NCI-H446 (cell line): ENCODE measurements at regions not wholly inside any gene's neighbourhood (a gene's known extent, or its start where the extent isn't known, plus 50 kb on each side); places are given as distances from the start of the nearest gene placed in this dataset.
"Not testable (repeated sequence)": the region's sequence is repeated elsewhere in the genome, so short reads cannot be mapped to it uniquely, and the experiment has no call there.

Experiments
- DNase-seq, 2 experiments: peaks; one replicate each; lab custom pipeline; 2025; lab: John Stamatoyannopoulos, UW

DNA sequence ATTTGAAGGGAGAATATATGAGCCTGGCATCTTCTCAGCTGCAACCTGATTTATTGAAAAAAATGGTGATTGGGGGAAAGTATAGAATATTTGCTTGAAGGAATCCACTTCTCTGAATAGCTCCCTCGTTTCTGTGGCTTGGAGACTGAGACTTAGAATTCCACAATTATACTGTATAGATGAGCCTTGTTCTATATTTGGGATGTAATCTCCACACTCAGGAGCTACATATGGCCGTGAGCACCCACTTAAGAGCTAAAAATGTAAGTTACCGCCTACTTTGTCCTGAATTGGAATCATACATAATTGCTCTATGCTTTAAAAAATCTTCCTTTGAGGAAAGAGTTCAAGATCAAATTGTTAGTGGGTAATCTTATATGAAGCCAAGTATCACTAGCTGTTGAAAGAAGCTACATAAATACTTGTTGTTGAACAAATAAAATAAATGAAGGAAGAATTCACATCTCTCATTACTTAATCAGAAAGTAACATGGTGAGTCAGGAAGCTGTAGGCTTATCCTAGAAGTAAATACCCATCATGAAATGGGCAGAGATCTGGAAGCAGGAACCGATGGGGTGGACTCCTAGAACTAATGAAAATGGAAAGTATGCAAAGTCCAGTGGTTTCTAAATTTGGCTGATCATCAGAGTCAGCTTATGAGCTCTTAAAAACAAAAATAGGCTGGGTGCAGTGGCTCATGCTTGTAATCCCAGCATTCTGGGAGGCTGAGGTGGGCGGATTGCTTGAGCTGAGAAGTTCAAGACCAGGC is 254.3 kb downstream of the SOX4 start:
- no peak for DNase-seq

GRCh38 chr6:21850691-21851090 is 257.1 kb downstream of the SOX4 start:
- no peak for DNase-seq

DNA sequence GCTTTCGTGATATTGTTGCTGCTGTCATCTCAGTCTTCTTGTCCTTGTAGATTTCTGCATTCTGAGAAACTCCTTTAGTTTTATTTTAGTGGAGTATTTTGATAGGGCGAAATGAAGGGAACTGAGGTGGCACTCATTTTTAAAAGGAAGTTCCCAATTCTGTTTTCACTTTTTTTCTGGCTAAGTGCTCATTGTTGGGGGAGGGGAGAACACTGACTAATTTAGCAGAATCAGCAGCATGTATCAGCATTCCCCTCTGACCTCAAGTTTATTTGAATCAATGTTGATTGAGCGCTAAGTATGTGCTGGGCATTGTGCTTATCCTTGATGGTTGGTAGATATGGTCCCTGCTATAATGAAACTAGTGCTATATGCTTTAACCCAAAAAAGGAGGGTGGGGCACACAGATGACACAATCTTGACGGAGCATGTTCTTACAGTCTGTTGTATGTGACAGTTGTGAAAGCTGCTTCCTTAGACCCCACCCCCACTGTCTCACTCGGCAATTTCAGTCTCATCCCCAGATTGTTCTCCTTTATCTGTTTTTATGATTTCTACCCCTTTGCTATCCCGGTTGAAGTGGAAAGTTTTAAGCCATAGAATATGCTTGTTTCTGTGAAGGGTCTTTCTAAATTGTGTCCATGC is 262.4 kb downstream of the SOX4 start:
- no peak for DNase-seq

GRCh38 chr6:21856456-21856825 is 262.9 kb downstream of the SOX4 start:
- no peak for DNase-seq

DNA sequence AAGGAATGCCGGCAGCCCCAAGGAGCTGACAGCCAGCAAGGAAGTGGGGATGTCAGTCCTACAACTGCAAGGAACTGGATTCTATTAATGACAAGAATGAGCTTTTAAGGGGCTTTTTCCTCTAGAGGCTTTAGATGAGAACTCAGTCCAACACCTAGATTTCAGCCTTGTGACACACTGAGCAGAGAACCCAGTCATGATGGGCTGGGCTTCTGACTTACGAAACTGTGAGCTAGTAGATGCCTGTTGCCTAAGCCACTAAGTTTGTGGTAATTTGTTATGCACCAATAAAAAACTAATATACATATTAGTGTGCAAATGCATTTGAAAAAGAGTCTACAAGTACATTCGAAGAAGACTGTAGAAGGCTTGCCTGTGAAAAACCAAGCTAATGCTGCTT is 263.3 kb downstream of the SOX4 start:
- no peak for DNase-seq

DNA sequence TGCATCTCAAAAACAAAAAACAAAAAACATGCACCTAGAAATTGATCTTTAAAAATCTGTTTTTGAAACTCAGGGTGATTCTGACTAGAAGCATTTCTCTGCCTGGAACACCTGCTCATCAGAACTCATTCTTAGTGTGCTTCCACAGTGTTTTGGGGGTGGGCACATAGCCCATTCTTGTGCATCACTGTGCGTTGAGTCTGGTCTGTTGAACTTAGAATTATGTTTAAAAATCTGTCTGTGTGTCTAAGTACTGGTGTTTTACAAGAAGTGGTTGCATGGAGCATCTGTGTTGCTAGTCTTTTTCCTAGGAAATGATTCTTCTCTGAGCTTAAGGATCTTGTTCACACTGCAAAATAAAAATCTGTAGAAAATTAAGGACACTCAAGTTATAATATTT is 264.5 kb downstream of the SOX4 start:
- no peak for DNase-seq

DNA sequence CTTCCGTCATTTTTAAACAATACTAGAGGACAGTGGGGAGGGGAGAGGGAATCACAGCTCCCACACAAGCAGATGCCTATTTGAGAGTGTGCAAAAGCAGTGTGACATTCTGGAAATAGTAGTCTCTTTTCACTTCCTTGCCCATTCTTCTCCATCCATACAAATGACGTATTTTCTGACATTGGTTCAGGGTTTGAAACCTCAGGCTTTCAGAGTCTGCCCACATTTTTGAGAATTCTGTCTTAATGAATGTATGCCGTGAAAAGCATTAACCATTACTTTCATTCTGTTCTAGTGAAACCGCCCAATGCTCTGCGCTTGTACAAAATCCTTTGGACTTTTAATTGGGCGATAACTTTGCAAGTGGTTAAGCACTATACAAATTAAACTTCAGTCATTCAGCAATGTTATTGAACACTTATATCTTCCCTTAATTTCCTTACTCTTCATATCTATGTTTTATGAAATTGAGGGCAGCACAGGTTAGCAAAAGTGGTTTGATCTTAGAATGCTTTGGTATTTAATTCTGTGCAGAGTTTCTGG is 265.7 kb downstream of the SOX4 start:
- DNase-seq, result no peak

DNA sequence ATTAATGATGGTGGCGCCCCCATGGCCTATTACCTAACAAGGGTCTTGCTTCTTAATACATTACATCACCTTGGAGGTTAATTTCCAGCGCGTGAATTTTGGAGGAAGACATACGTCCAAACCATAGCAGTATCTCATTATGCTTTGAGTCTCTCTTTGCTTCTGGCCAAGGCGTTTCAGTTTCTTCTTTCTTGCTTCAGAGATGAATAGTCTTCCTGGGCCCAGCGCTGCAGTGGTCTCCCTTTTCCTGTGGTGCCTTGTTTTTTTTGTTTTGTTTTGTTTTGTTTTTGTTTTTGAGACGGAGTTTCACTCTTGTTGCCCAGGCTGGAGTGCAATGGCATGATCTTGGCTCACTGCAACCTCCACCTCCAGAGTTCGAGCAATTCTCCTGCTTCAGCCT is 268.4 kb downstream of the SOX4 start:
- no peak for DNase-seq

GRCh38 chr6:21864206-21864605 is 270.7 kb downstream of the SOX4 start:
- no peak for DNase-seq

- DNase-seq, result no peak
Observed at GRCh38 chr6:21868226-21868625, 274.7 kb downstream of the SOX4 start.

DNA sequence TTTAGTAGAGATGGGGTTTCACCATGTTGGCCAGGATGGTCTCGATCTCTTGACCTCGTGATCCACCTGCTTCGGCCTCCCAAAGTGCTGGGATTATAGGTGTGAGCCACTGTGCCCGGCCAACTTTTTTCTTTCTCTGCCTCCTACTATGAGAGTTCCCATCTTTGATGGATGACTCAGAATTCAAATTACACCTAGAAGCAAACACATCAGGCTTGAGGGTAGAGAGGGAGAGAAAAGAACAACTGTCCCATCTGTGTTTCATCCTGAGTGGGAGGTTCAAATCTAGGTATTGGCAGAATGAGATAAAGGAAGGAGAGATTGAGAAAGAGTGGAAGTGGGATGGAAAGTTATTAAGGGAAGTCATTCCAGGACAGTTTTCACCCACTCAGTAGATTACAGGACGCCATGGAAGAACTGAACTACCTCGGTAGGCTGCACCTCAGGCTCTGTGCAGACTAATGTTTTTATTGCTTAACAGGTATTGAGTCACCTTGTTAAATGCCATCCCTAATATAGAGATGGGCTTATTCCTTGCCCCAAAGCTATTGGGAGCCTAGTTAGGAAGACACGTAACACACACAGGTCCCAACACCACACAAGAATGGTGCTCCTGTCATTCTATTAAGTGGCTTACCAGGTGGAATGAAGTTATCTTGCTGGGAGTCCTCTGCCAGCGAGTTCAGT is 275.7 kb downstream of the SOX4 start:
- DNase-seq, result no peak

DNA sequence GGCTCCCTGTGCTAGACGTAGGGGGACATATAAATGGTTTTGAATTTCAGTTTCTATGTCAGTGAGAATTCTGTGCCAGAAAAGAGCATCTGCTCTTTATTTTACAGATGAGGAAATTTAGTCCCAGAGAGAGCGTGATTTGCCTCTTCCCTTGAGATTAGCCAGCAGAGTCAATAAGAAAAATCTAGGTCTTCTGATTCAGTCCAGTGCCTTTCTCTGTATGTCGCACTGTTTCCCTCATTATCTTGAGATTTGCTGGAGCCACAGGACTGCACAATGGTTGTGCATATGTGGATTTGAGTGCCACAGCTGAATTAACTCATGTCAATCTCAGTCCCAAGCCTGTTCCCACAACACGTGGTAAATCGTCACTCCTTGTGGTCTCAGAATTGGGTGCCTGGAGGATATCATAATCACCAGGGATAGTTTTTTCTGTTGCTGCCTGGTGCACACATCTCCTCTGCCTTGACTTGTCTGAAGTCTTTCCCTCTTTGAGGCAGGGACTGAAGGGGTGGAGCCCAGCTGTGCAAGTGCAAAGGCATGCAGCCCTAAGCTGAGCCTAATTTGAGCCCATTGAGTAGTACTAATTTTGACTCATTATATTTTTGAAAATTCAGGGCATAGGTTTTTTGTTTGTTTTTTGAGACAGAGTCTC is 276.7 kb downstream of the SOX4 start:
- peak; percentile 10 to 77 for DNase-seq

- DNase-seq, result no peak
Observed at GRCh38 chr6:21871831-21872230, 278.3 kb downstream of the SOX4 start.

DNA sequence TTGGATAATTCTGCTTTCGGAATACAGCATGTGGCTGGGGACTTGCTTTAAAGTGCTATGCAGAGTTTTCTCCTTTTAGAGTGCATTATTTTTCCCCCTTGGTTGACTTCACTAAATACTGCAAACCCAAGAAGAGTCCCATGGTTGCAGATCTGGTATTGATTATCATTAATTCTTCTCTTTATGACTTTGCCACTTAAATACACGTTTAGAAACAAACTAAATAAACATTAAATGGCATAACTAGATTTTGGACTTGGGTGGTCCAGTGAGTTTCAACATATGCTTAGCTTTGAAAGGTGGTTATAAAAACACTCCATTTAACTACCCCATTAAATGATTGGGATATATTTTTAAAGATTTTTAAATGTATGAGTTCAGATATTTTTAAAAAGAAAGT is 279.2 kb downstream of the SOX4 start:
- DNase-seq, result no peak

DNA sequence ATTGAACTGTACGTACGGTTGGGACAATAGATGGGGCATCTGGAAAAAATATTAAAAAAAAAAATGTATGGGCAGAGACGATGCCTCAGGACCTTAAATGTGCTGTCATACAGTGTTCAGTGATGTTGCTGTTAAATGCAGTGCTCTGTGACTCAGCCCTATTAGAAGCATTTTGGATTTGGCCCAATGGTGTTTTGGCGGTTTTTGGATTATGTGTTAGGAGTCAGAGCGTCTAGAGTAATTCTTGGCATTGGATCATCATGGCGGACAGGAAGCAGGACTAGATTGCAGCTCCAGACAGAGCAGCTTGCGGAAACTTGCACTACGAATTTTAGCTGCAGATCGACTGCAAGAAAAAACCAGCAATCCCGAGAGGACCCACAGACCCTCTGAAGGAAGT is 280.0 kb downstream of the SOX4 start:
- peak; percentile 73 to 90 for DNase-seq

DNA sequence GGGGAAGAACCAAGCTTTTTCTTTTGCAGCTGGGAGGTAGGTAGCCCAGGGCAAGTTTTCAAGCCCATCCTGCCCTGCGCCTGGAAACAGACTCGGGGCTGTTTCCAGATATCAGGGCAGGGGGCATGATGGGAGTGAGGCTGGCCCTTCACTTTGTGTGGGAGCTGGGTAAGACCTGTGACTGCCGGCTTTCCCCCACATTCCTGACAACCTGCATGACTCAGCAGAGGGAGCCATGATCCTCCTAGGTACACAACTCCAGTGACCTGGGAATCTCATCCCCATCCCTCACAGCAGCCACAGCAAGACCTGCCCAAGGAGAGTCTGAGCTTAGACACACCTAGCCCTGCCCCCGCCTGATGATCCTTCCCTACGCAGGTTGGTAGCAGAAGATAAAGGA is 280.8 kb downstream of the SOX4 start:
- DNase-seq, result no peak

GRCh38 chr6:21877037-21877436 is 283.5 kb downstream of the SOX4 start:
- DNase-seq, result not testable (repeated sequence)

DNA sequence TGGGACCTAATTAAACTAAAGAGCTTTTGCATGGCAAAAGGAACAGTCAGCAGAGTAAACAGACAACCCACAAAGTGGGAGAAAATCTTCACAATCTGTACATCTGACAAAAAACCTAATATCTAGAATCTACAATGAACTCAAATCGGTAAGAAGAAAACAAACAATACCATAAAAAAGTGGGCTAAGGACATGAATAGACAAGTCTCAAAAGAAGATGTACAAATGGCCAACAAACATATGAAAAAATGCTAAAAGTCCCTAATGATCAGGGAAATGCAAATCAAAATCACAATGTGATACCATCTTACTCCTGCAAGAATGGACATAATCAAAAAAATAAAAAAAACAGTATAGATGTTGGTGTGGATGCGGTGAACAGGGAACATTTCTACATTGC is 286.7 kb downstream of the SOX4 start:
- DNase-seq, result not testable (repeated sequence)

DNA sequence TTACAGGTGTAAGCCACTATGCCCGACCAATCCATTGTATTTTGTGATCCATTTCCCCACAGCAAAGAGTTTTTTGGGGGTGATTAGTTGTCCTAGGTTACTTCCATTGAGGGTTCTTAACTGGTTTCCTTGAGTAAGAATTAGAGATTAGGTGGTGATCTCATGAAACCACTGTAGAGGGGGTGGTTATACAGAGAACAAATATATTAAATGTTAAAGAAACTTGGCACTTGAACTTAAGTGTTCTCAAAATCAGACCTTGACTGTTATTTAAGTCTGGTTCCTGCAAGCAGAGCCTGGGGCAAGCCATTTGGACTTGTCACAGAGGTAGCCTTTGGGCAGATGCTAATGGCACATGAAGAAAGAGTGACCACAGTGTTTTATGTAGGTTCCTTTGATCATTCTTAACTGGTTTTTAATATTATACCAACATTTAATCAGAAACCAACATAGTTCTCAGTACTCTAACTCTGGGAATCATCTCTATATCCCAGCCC is 288.5 kb downstream of the SOX4 start:
- no peak for DNase-seq

GRCh38 chr6:21883595-21884328 is 290.2 kb downstream of the SOX4 start:
- DNase-seq, result no peak

DNA sequence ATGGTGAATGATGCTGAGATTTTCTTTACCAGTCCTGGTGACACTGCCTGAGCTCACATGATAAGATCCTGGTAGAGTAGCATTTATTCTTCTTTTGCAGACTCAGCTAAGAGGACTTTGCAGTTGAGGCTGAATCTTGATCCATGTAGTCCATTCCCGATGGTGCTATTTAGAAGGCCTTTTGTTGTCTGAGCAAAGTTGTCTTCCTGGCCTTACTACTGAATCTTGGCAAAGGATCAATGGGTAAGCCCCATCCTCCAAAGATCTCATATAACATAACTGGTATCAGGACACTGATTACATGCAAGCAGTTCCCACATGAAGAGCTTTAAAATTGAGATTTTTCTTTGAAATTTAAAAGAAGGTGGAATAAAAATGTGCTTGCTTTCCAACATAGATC is 291.6 kb downstream of the SOX4 start:
- peak in 1 of 2 experiments; percentile 76 for DNase-seq
